ENCODE measurements at regions not wholly inside any gene's neighbourhood (a gene's known extent, or its start where the extent isn't known, plus 50 kb on each side); places are given as distances from the start of the nearest gene placed in this dataset.

GRCh38 chr1:192418552-192419285 lies 101.9 kb downstream of the RGS21 start:
- H3K4me3 ChIP-seq (ENCODE audit: low read depth, low read length): no peak overlapping the region
- ChIA-PET CTCF (interaction anchor here (0.6 kb wide), 1 partner anchor 18 kb away, joined by 3 read pairs; no protein-coding TSS in a partner anchor), POLR2A (no interaction called here)
- H3K27me3 ChIP-seq (ENCODE audit: control insufficient read depth, insufficient read depth, low read length): no peaks in the 10 kb centered on the region
- no peaks in the 10 kb centered on the region for H3K36me3 ChIP-seq (ENCODE audit: control insufficient read depth, insufficient read depth, low read length)
- no peak for TF ChIP-seq CTCF (IDR thresholded peaks at IDR 0.05; ENCODE audit: insufficient read depth, low read depth, low read length)
- DNase-seq (ENCODE audit: low read depth): no peak

DNA sequence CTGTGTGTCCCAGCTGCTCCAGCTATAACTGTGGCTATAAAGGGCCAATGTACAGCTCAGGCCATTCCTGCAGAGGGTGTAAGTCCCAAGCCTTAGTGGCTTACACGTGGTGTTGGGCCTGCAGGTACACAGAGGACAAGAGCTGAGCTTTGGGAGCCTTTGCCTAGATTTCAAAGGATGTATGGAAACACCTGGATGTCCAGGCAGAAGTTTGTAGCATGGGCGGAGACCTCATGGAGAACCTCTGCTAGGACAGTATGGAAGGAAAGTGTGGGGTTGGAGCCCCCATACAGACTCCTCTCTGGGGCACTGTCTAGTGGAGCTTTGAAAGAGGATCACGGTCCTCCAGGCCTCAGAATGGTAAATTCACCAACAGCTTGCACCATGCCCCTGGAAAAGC lies 113.9 kb downstream of the RGS21 start:
- POLR2A ChIA-PET: no interaction called here
- Histone ChIP-seq H3K36me3 (ENCODE audit: control insufficient read depth, insufficient read depth, low read length) (no peaks in the 10 kb centered on the region), H3K4me3 (ENCODE audit: low read depth, low read length) (no peak overlapping the region), H3K27me3 (ENCODE audit: control insufficient read depth, insufficient read depth, low read length) (no peaks in the 10 kb centered on the region)
- TF ChIP-seq CTCF (IDR thresholded peaks at IDR 0.05; ENCODE audit: insufficient read depth, low read depth, low read length): no peak
- DNase-seq (ENCODE audit: low read depth): no peak
- CTCF ChIA-PET: no interaction called here

DNA sequence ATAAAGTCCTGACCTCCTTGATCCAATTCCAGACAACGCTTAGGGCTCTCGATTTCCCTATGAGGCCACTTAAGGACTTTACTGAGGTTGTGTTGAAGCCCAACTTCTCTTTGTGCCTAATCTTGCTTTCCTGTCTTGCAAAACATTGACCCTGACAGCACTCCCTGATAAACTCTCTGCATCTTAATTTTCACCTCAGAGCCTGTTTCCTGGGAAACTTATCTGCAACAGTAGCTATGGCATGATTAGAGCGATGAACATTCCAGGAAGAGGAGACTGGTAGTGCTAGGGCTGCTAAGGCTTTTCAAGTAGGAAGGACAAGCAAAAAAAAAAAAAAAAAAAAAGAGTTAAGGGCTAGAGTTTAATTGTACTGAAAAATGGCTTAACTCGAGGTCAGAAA lies 118.9 kb downstream of the RGS21 start:
- no peak for TF ChIP-seq CTCF (IDR thresholded peaks at IDR 0.05; ENCODE audit: insufficient read depth, low read depth, low read length)
- CTCF ChIA-PET: interaction anchor here (1.3 kb wide), 1 partner anchor 16 kb away, joined by 3 read pairs; no protein-coding TSS in a partner anchor
- POLR2A ChIA-PET: no interaction called here
- no peaks in the 10 kb centered on the region for H3K36me3 ChIP-seq (ENCODE audit: control insufficient read depth, insufficient read depth, low read length)
- no peaks in the 10 kb centered on the region for H3K27me3 ChIP-seq (ENCODE audit: control insufficient read depth, insufficient read depth, low read length)
- H3K4me3 ChIP-seq (ENCODE audit: low read depth, low read length): no peak overlapping the region
- DNase-seq (ENCODE audit: low read depth): no peak

DNA sequence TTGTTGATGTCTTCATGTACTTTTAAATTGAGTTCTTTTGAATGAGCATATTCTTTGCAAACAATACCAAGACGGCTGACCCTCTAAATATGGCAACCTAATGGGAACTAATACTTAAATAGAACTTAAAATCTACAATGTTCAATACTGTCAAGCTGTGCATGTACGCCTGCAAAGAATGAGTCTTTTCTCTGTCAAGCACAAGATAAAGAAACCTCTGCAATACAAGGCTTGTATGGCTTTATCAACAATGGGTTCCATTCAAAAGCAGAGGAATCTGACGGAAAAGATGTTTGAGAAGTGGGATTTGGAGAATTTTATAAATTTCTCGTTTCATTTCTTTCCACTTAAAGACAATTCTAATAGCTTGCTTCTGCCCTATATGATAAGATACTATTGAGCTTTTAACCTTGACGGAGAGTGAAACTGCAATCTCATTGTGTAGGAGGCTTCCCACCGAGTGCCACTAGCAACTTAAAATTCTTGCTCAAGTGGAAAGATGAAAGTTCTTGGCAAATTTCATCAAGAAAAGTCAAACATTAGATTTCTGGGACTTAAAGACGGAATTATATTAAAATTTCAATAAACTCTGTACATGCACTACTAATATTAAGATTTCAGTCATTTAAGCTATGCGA lies 119.8 kb downstream of the RGS21 start:
- Histone ChIP-seq H3K27me3 (ENCODE audit: control insufficient read depth, insufficient read depth, low read length) (no peaks in the 10 kb centered on the region), H3K36me3 (ENCODE audit: control insufficient read depth, insufficient read depth, low read length) (no peaks in the 10 kb centered on the region), H3K4me3 (ENCODE audit: low read depth, low read length) (no peak overlapping the region)
- ChIA-PET CTCF (interaction anchor here (1.3 kb wide), 1 partner anchor 17 kb away, joined by 3 read pairs; no protein-coding TSS in a partner anchor), POLR2A (no interaction called here)
- no peak for DNase-seq (ENCODE audit: low read depth)
- no peak for TF ChIP-seq CTCF (IDR thresholded peaks at IDR 0.05; ENCODE audit: insufficient read depth, low read depth, low read length)

GRCh38 chr1:192438737-192439136 lies 121.9 kb downstream of the RGS21 start:
- no peak for TF ChIP-seq CTCF (IDR thresholded peaks at IDR 0.05; ENCODE audit: insufficient read depth, low read depth, low read length)
- Histone ChIP-seq H3K27me3 (ENCODE audit: control insufficient read depth, insufficient read depth, low read length) (no peaks in the 10 kb centered on the region), H3K36me3 (ENCODE audit: control insufficient read depth, insufficient read depth, low read length) (no peaks in the 10 kb centered on the region), H3K4me3 (ENCODE audit: low read depth, low read length) (no peak overlapping the region)
- no peak for DNase-seq (ENCODE audit: low read depth)
- ChIA-PET CTCF (no interaction called here), POLR2A (no interaction called here)

All from BJ (cell line).